MCF 10A (cell line): ENCODE measurements at regions not wholly inside any gene's neighbourhood (a gene's known extent, or its start where the extent isn't known, plus 50 kb on each side); places are given as distances from the start of the nearest gene placed in this dataset.

Experiments
- BruUV-seq: library from RNA; stranded (reverse); fragments of 400-500 nt; replicated peaks from 2 replicates; lab custom pipeline; 2021; lab: Mats Ljungman, UMichigan
- CTCF ChIA-PET: fragments of 300-600 bp; sonication (Branson Sonifier 250); formaldehyde crosslinking; extraction: SDS; loops from one replicate; lab custom pipeline; 2021; ENCODE audit warnings: antibody characterized with exemption, inconsistent platforms; lab: Yijun Ruan, JAX
- POLR2A ChIA-PET: fragments of 300-600, 350-650 bp; sonication (Branson Sonifier 250); formaldehyde crosslinking; extraction: SDS; loops from one replicate; lab custom pipeline; 2020; ENCODE audit warnings: antibody characterized with exemption, inconsistent platforms; lab: Yijun Ruan, JAX
- DNase-seq: peaks from one replicate; pipeline ENCODE4 v3.0.0-alpha.2; 2018; ENCODE audit not compliant: unreplicated experiment
- H3K27ac Mint-ChIP-seq: one replicate; pipeline ENCODE4 v1.8.0; 2022; ENCODE audit warnings: mild to moderate bottlenecking, low read depth, mixed read lengths; ENCODE audit not compliant: unreplicated experiment
- H3K27me3 Mint-ChIP-seq: one replicate; pipeline ENCODE4 v1.8.0; 2022; ENCODE audit warnings: mixed read lengths; ENCODE audit not compliant: insufficient read depth, unreplicated experiment
- H3K36me3 Mint-ChIP-seq: one replicate; pipeline ENCODE4 v1.8.0; 2022; ENCODE audit warnings: mild to moderate bottlenecking, moderate library complexity, mixed read lengths; ENCODE audit not compliant: insufficient read depth, unreplicated experiment
- H3K4me1 Mint-ChIP-seq: one replicate; pipeline ENCODE4 v1.8.0; 2022; ENCODE audit warnings: mixed read lengths; ENCODE audit not compliant: insufficient read depth, unreplicated experiment
- H3K4me3 Mint-ChIP-seq: one replicate; pipeline ENCODE4 v1.8.0; 2022; ENCODE audit warnings: mild to moderate bottlenecking, moderate library complexity, mixed read lengths; ENCODE audit not compliant: unreplicated experiment
- H3K9me3 Mint-ChIP-seq: one replicate; pipeline ENCODE4 v1.8.0; 2022; ENCODE audit warnings: mixed read lengths; ENCODE audit not compliant: unreplicated experiment
- CTCF ChIP-seq: fragments of 200-600 bp; IDR thresholded peaks from one replicate; pipeline ENCODE4 v1.8.0; 2022; ENCODE audit warnings: antibody characterized with exemption, mild to moderate bottlenecking; ENCODE audit not compliant: unreplicated experiment
- intact Hi-C: fragments of 100-400 bp; cut with micrococcal nuclease; formaldehyde crosslinking; loops from 2 replicates; pipeline ENCODE4 v1.14.1; 2022

GRCh38 chr13:28552288-28552687, 57.4 kb upstream of the FLT1 start:
- DNase-seq = no peak
- no peak overlapping the region for H3K4me3 Mint-ChIP-seq
- TF ChIP-seq CTCF = no peak
- BruUV-seq = no TSS peak
- no peaks in the 10 kb centered on the region for H3K4me1 Mint-ChIP-seq
- ChIA-PET CTCF (no interaction called here), POLR2A (interaction anchor here (1.2 kb wide), 1 partner anchor 8 kb away, joined by 3 read pairs; no protein-coding TSS in a partner anchor)
- H3K27me3 Mint-ChIP-seq = no peaks in the 10 kb centered on the region
- intact Hi-C loops = no loop called here
- no peaks in the 10 kb centered on the region for H3K9me3 Mint-ChIP-seq
- no peak overlapping the region for H3K27ac Mint-ChIP-seq
- no peaks in the 10 kb centered on the region for H3K36me3 Mint-ChIP-seq

- intact Hi-C loops = no loop called here
- Mint-ChIP-seq H3K4me1 (no peaks in the 10 kb centered on the region), H3K9me3 (no peaks in the 10 kb centered on the region), H3K36me3 (no peaks in the 10 kb centered on the region), H3K4me3 (no peak overlapping the region), H3K27me3 (no peaks in the 10 kb centered on the region), H3K27ac (no peak overlapping the region)
- no TSS peak for BruUV-seq
- no peak for DNase-seq
- no peak for TF ChIP-seq CTCF
- ChIA-PET CTCF (no interaction called here), POLR2A (no interaction called here)
These were observed 56.6 kb upstream of the FLT1 start for GRCh38 chr13:28551498-28551895.

DNA sequence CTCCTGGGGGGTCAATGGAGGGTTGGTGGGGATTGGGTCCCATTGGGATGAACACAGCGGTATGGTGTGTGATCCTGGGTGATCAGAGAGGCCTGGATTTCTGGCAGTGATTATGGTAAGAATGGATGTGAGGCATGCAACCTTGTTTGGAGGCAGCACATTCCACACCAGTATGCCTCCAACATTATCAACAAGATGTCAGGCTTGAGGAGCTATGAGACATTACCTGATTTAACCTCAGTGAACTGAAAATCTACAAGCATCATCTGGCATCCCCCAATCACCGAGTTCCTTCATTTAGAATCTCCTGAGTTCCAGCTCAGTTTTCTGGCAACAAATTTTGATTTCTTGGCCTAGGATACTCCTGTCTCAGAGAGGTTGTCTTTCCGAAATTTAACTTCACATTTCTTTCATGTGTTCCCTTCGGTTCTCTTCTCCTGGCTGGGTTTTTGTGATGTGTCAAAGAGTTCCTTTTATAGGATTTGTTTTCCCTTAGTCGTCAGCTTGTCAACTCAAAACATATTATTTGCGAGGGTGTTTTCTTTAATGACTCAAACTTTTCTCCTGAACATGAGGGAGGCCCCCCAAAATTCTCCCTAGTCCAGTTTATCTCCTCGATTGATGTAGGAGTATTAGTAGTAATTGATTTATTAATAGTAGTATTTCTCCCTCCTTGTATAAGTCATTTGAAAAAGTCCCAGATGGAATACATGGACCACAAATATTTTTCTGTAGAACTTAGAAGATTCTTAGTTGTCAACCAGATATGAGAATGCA, 56.0 kb upstream of the FLT1 start:
- intact Hi-C loops = no loop called here
- H3K27ac Mint-ChIP-seq = no peak overlapping the region
- H3K4me1 Mint-ChIP-seq = no peaks in the 10 kb centered on the region
- TF ChIP-seq CTCF = no peak
- ChIA-PET POLR2A (interaction anchor here (0.6 kb wide), 1 partner anchor 108 kb away, joined by 3 read pairs; the partner anchor contains the start of gene POMP), CTCF (no interaction called here)
- DNase-seq = no peak
- no peaks in the 10 kb centered on the region for H3K9me3 Mint-ChIP-seq
- no peaks in the 10 kb centered on the region for H3K36me3 Mint-ChIP-seq
- BruUV-seq = no TSS peak
- no peaks in the 10 kb centered on the region for H3K27me3 Mint-ChIP-seq
- no peak overlapping the region for H3K4me3 Mint-ChIP-seq

DNA sequence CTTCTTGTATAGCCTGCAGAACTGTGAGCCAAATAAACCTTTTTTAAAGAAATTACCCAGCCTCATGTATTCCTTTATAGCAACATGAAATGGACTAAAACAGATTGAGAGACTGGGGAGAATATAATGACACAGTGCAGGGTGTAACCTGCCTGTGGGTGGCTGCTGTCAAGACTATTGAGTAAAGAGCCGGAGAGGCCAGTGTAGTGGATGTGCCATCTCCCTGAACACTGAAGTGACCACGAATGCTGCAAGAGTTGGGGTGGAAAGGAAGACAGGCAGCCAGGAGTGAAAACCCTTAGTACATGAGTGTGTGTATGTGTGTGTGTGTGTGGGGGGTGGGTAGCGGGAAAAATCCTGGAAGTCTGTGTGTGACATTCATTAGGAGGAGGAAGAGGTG, 55.2 kb upstream of the FLT1 start:
- H3K27ac Mint-ChIP-seq = no peak overlapping the region
- intact Hi-C loops = no loop called here
- H3K4me3 Mint-ChIP-seq = no peak overlapping the region
- no peaks in the 10 kb centered on the region for H3K36me3 Mint-ChIP-seq
- TF ChIP-seq CTCF = no peak
- DNase-seq = no peak
- no peaks in the 10 kb centered on the region for H3K9me3 Mint-ChIP-seq
- H3K27me3 Mint-ChIP-seq = no peaks in the 10 kb centered on the region
- no peaks in the 10 kb centered on the region for H3K4me1 Mint-ChIP-seq
- BruUV-seq = no TSS peak
- CTCF ChIA-PET = no interaction called here
- POLR2A ChIA-PET = no interaction called here
